ENCODE measurements at regions not wholly inside any gene's neighbourhood (a gene's known extent, or its start where the extent isn't known, plus 50 kb on each side); places are given as distances from the start of the nearest gene placed in this dataset.

GRCh38 chr2:14011190-14011589, 621.3 kb upstream of the LRATD1 start:
- Mint-ChIP-seq H3K4me1 (ENCODE audit: low read depth) (no peaks in the 10 kb centered on the region), H3K27me3 (ENCODE audit: low read depth) (no peaks in the 10 kb centered on the region), H3K27ac (no peak overlapping the region), H3K4me3 (no peak overlapping the region), H3K36me3 (ENCODE audit: insufficient read depth in 2 of 2) (no peaks in the 10 kb centered on the region), H3K9me3 (peaks cover 3 to 6% of the 10 kb centered on the region in 2 donors)
- no peak for ATAC-seq (replicated peaks in 1 of 2)
- no peak for DNase-seq

- Mint-ChIP-seq H3K9me3 (peaks cover 0 to 6% of the 10 kb centered on the region in 2 donors), H3K36me3 (ENCODE audit: insufficient read depth in 2 of 2) (no peaks in the 10 kb centered on the region), H3K27ac (no peak overlapping the region), H3K4me1 (ENCODE audit: low read depth) (no peaks in the 10 kb centered on the region), H3K27me3 (ENCODE audit: low read depth) (no peaks in the 10 kb centered on the region), H3K4me3 (no peak overlapping the region)
- ATAC-seq (replicated peaks in 1 of 2) = no peak
- DNase-seq = no peak
Observed at GRCh38 chr2:14015113-14015630, 617.3 kb upstream of the LRATD1 start.

GRCh38 chr2:14016289-14016955, 616.1 kb upstream of the LRATD1 start:
- peaks cover 0 to under 1% of the 10 kb centered on the region in 2 donors for H3K9me3 Mint-ChIP-seq
- no peaks in the 10 kb centered on the region for H3K4me1 Mint-ChIP-seq (ENCODE audit: low read depth)
- DNase-seq (no peak), ATAC-seq (replicated peaks in 1 of 2) (no peak)
- no peak overlapping the region for H3K4me3 Mint-ChIP-seq
- no peak overlapping the region for H3K27ac Mint-ChIP-seq
- H3K36me3 Mint-ChIP-seq (ENCODE audit: insufficient read depth in 2 of 2) = no peaks in the 10 kb centered on the region
- no peaks in the 10 kb centered on the region for H3K27me3 Mint-ChIP-seq (ENCODE audit: low read depth)

GRCh38 chr2:14018620-14019019, 613.9 kb upstream of the LRATD1 start:
- Mint-ChIP-seq H3K4me1 (ENCODE audit: low read depth) (no peaks in the 10 kb centered on the region), H3K36me3 (ENCODE audit: insufficient read depth in 2 of 2) (no peaks in the 10 kb centered on the region)

GRCh38 chr2:14023558-14023957, 609.0 kb upstream of the LRATD1 start:
- Mint-ChIP-seq H3K36me3 (ENCODE audit: insufficient read depth in 2 of 2) (no peaks in the 10 kb centered on the region), H3K9me3 (no peaks in the 10 kb centered on the region), H3K4me3 (no peak overlapping the region), H3K27ac (no peak overlapping the region), H3K4me1 (ENCODE audit: low read depth) (no peaks in the 10 kb centered on the region), H3K27me3 (ENCODE audit: low read depth) (no peaks in the 10 kb centered on the region)
- no peak for ATAC-seq (replicated peaks in 1 of 2)
- DNase-seq = no peak

More at GRCh38 chr2:14018620-14019019, 613.9 kb upstream of the LRATD1 start:
- H3K9me3 Mint-ChIP-seq = no peaks in the 10 kb centered on the region
- no peak for DNase-seq
- no peak overlapping the region for H3K27ac Mint-ChIP-seq
- ATAC-seq (replicated peaks in 1 of 2) = no peak
- no peaks in the 10 kb centered on the region for H3K27me3 Mint-ChIP-seq (ENCODE audit: low read depth)
- H3K4me3 Mint-ChIP-seq = no peak overlapping the region

GRCh38 chr2:14039134-14039533, 593.4 kb upstream of the LRATD1 start:
- Mint-ChIP-seq H3K36me3 (ENCODE audit: insufficient read depth in 2 of 2) (no peaks in the 10 kb centered on the region), H3K4me1 (ENCODE audit: low read depth) (no peaks in the 10 kb centered on the region), H3K27me3 (ENCODE audit: low read depth) (no peaks in the 10 kb centered on the region), H3K27ac (no peak overlapping the region), H3K9me3 (peaks cover 9 to 10% of the 10 kb centered on the region in 2 donors), H3K4me3 (no peak overlapping the region)
- DNase-seq (no peak), ATAC-seq (replicated peaks in 1 of 2) (no peak)

- ATAC-seq (replicated peaks in 1 of 2) = no peak
- Mint-ChIP-seq H3K9me3 (peaks cover 1 to 5% of the 10 kb centered on the region in 2 donors), H3K27me3 (ENCODE audit: low read depth) (no peaks in the 10 kb centered on the region), H3K4me1 (ENCODE audit: low read depth) (no peaks in the 10 kb centered on the region), H3K27ac (no peak overlapping the region), H3K36me3 (ENCODE audit: insufficient read depth in 2 of 2) (no peaks in the 10 kb centered on the region), H3K4me3 (no peak overlapping the region)
- DNase-seq = no peak
Observed at GRCh38 chr2:14047491-14047890, 585.0 kb upstream of the LRATD1 start.

GRCh38 chr2:14051401-14051800, 581.1 kb upstream of the LRATD1 start:
- peaks cover 3 to 8% of the 10 kb centered on the region in 2 donors for H3K9me3 Mint-ChIP-seq
- H3K27me3 Mint-ChIP-seq (ENCODE audit: low read depth) = no peaks in the 10 kb centered on the region
- no peak overlapping the region for H3K4me3 Mint-ChIP-seq
- H3K27ac Mint-ChIP-seq = no peak overlapping the region
- ATAC-seq (replicated peaks in 1 of 2) (no peak), DNase-seq (no peak)
- no peaks in the 10 kb centered on the region for H3K36me3 Mint-ChIP-seq (ENCODE audit: insufficient read depth in 2 of 2)
- H3K4me1 Mint-ChIP-seq (ENCODE audit: low read depth) = no peaks in the 10 kb centered on the region

GRCh38 chr2:14053105-14053504, 579.4 kb upstream of the LRATD1 start:
- no peak overlapping the region for H3K27ac Mint-ChIP-seq
- no peaks in the 10 kb centered on the region for H3K4me1 Mint-ChIP-seq (ENCODE audit: low read depth)

GRCh38 chr2:14064346-14064745, 568.2 kb upstream of the LRATD1 start:
- DNase-seq (no peak), ATAC-seq (replicated peaks in 1 of 2) (no peak)
- H3K4me3 Mint-ChIP-seq = no peak overlapping the region
- H3K9me3 Mint-ChIP-seq = peaks cover 1 to 2% of the 10 kb centered on the region in 2 donors
- no peak overlapping the region for H3K27ac Mint-ChIP-seq
- H3K27me3 Mint-ChIP-seq (ENCODE audit: low read depth) = no peaks in the 10 kb centered on the region
- no peaks in the 10 kb centered on the region for H3K4me1 Mint-ChIP-seq (ENCODE audit: low read depth)
- H3K36me3 Mint-ChIP-seq (ENCODE audit: insufficient read depth in 2 of 2) = no peaks in the 10 kb centered on the region

More at GRCh38 chr2:14053105-14053504, 579.4 kb upstream of the LRATD1 start:
- no peak for DNase-seq
- Mint-ChIP-seq H3K27me3 (ENCODE audit: low read depth) (no peaks in the 10 kb centered on the region), H3K36me3 (ENCODE audit: insufficient read depth in 2 of 2) (no peaks in the 10 kb centered on the region), H3K9me3 (peaks cover 5 to 7% of the 10 kb centered on the region in 2 donors), H3K4me3 (no peak overlapping the region)
- no peak for ATAC-seq (replicated peaks in 1 of 2)

- Mint-ChIP-seq H3K4me3 (no peak overlapping the region), H3K36me3 (ENCODE audit: insufficient read depth in 2 of 2) (no peaks in the 10 kb centered on the region), H3K4me1 (ENCODE audit: low read depth) (no peaks in the 10 kb centered on the region)
Observed at GRCh38 chr2:14072338-14072737, 560.2 kb upstream of the LRATD1 start.

GRCh38 chr2:14074691-14075090, 557.8 kb upstream of the LRATD1 start:
- Mint-ChIP-seq H3K27me3 (ENCODE audit: low read depth) (no peaks in the 10 kb centered on the region), H3K36me3 (ENCODE audit: insufficient read depth in 2 of 2) (no peaks in the 10 kb centered on the region), H3K9me3 (peaks cover 1 to 6% of the 10 kb centered on the region in 2 donors), H3K4me3 (no peak overlapping the region), H3K4me1 (ENCODE audit: low read depth) (no peaks in the 10 kb centered on the region), H3K27ac (no peak overlapping the region)
- DNase-seq (no peak), ATAC-seq (replicated peaks in 1 of 2) (no peak)

More at GRCh38 chr2:14072338-14072737, 560.2 kb upstream of the LRATD1 start:
- Mint-ChIP-seq H3K27me3 (ENCODE audit: low read depth) (no peaks in the 10 kb centered on the region), H3K27ac (no peak overlapping the region), H3K9me3 (peaks cover 1 to 4% of the 10 kb centered on the region in 2 donors)
- DNase-seq (no peak), ATAC-seq (replicated peaks in 1 of 2) (no peak)

GRCh38 chr2:14079576-14079975, 552.9 kb upstream of the LRATD1 start:
- H3K4me1 Mint-ChIP-seq (ENCODE audit: low read depth) = no peaks in the 10 kb centered on the region
- no peak overlapping the region for H3K4me3 Mint-ChIP-seq
- no peaks in the 10 kb centered on the region for H3K36me3 Mint-ChIP-seq (ENCODE audit: insufficient read depth in 2 of 2)
- no peak for DNase-seq
- no peak for ATAC-seq (replicated peaks in 1 of 2)
- no peaks in the 10 kb centered on the region for H3K27me3 Mint-ChIP-seq (ENCODE audit: low read depth)
- peaks cover 3 to 10% of the 10 kb centered on the region in 2 donors for H3K9me3 Mint-ChIP-seq
- no peak overlapping the region for H3K27ac Mint-ChIP-seq

- ATAC-seq (replicated peaks in 1 of 2) = no peak
- no peaks in the 10 kb centered on the region for H3K36me3 Mint-ChIP-seq (ENCODE audit: insufficient read depth in 2 of 2)
- no peak overlapping the region for H3K27ac Mint-ChIP-seq
- no peaks in the 10 kb centered on the region for H3K27me3 Mint-ChIP-seq (ENCODE audit: low read depth)
- H3K9me3 Mint-ChIP-seq = peaks cover 1 to 22% of the 10 kb centered on the region in 2 donors
- H3K4me1 Mint-ChIP-seq (ENCODE audit: low read depth) = no peaks in the 10 kb centered on the region
- DNase-seq = no peak
- no peak overlapping the region for H3K4me3 Mint-ChIP-seq
Observed at GRCh38 chr2:14081521-14081920, 551.0 kb upstream of the LRATD1 start.
